H9 (cell line): ENCODE measurements at regions not wholly inside any gene's neighbourhood (a gene's known extent, or its start where the extent isn't known, plus 50 kb on each side); places are given as distances from the start of the nearest gene placed in this dataset.

Source experiments
- DNase-seq: peaks from one replicate; pipeline ENCODE4 v3.0.0-alpha.2; 2017
- H2AFZ ChIP-seq: one replicate; pipeline ENCODE4 v1.6.1; 2013; ENCODE audit warnings: mild to moderate bottlenecking, low read length, control low read depth, moderate library complexity
- H2AK5ac ChIP-seq: 2 replicates; pipeline ENCODE4 v1.6.1; 2013; ENCODE audit warnings: low read length, control low read depth, mixed read lengths; ENCODE audit not compliant: insufficient read length
- H2BK120ac ChIP-seq: one replicate; pipeline ENCODE4 v1.6.1; 2013; ENCODE audit warnings: low read depth, mild to moderate bottlenecking, low read length, control low read depth, inconsistent platforms; ENCODE audit not compliant: poor library complexity, severe bottlenecking
- H2BK12ac ChIP-seq: 2 replicates; pipeline ENCODE4 v1.6.1; 2013; ENCODE audit warnings: low read length, control low read depth, mixed read lengths, low read depth; ENCODE audit not compliant: insufficient read length
- H2BK15ac ChIP-seq: 2 replicates; pipeline ENCODE4 v1.6.1; 2013; ENCODE audit warnings: low read depth, low read length, control low read depth
- H2BK20ac ChIP-seq: one replicate; pipeline ENCODE4 v1.6.1; 2013; ENCODE audit warnings: low read depth, mild to moderate bottlenecking, low read length, control low read depth, inconsistent platforms; ENCODE audit not compliant: poor library complexity, severe bottlenecking
- H2BK5ac ChIP-seq: 2 replicates; pipeline ENCODE4 v1.6.1; 2013; ENCODE audit warnings: low read length, control low read depth, mixed read lengths; ENCODE audit not compliant: insufficient read length
- H3K14ac ChIP-seq: 2 replicates; pipeline ENCODE4 v1.6.1; 2013; ENCODE audit warnings: low read length, control low read depth; ENCODE audit not compliant: insufficient read depth
- H3K18ac ChIP-seq: 2 replicates; pipeline ENCODE4 v1.6.1; 2013; ENCODE audit warnings: low read depth, mild to moderate bottlenecking, mixed read lengths, low read length, control low read depth; ENCODE audit not compliant: insufficient read length
- H3K23ac ChIP-seq: 2 replicates; pipeline ENCODE4 v1.6.1; 2013; ENCODE audit warnings: low read length, control low read depth, mixed read lengths, low read depth; ENCODE audit not compliant: insufficient read length
- H3K23me2 ChIP-seq: 2 replicates; pipeline ENCODE4 v1.6.1; 2013; ENCODE audit warnings: low read depth, mild to moderate bottlenecking, mixed read lengths, low read length, control low read depth; ENCODE audit not compliant: insufficient read length, poor library complexity, severe bottlenecking
- H3K27ac ChIP-seq: 2 replicates; pipeline ENCODE4 v1.5.1; 2013; ENCODE audit warnings: low read length, control low read depth, mixed read lengths, low read depth; ENCODE audit not compliant: insufficient read length
- H3K27me3 ChIP-seq: 2 replicates; pipeline ENCODE4 v1.6.1; 2013; ENCODE audit warnings: low read length, control low read depth, inconsistent platforms; ENCODE audit not compliant: insufficient read depth
- H3K4ac ChIP-seq: 2 replicates; pipeline ENCODE4 v1.6.1; 2013; ENCODE audit warnings: low read depth, mild to moderate bottlenecking, control low read depth, inconsistent platforms, low read length, moderate library complexity
- H3K4me1 ChIP-seq: 2 replicates; pipeline ENCODE4 v1.6.1; 2013; ENCODE audit warnings: low read length, control low read depth, inconsistent platforms; ENCODE audit not compliant: insufficient read depth
- H3K4me2 ChIP-seq: 2 replicates; pipeline ENCODE4 v1.6.1; 2013; ENCODE audit warnings: low read length, control low read depth, mixed read lengths; ENCODE audit not compliant: insufficient read length, insufficient read depth
- H3K56ac ChIP-seq: 2 replicates; pipeline ENCODE4 v1.6.1; 2013; ENCODE audit warnings: low read depth, mild to moderate bottlenecking, mixed read lengths, low read length, control low read depth; ENCODE audit not compliant: insufficient read length
- H3K79me1 ChIP-seq: 2 replicates; pipeline ENCODE4 v1.6.1; 2013; ENCODE audit warnings: low read depth, mild to moderate bottlenecking, moderate library complexity, low read length, control low read depth, inconsistent platforms; ENCODE audit not compliant: insufficient read depth, poor library complexity, severe bottlenecking
- H3K79me2 ChIP-seq: 2 replicates; pipeline ENCODE4 v1.6.1; 2013; ENCODE audit warnings: low read length, control low read depth, inconsistent platforms; ENCODE audit not compliant: insufficient read depth
- H3K9ac ChIP-seq: 2 replicates; pipeline ENCODE4 v1.6.1; 2013; ENCODE audit warnings: low read length, control low read depth, mixed read lengths; ENCODE audit not compliant: insufficient read length; ENCODE audit errors: extremely low read depth
- H3K9me3 ChIP-seq: one replicate; pipeline ENCODE4 v1.6.1; 2013; ENCODE audit warnings: low read depth, low read length, inconsistent platforms; ENCODE audit not compliant: control insufficient read depth
- H3T11ph ChIP-seq: one replicate; pipeline ENCODE4 v1.6.1; 2013; ENCODE audit warnings: mild to moderate bottlenecking, low read length, control low read depth, inconsistent platforms
- H4K20me1 ChIP-seq: one replicate; pipeline ENCODE4 v1.6.1; 2013; ENCODE audit not compliant: control insufficient read depth, insufficient read length, insufficient read depth
- H4K5ac ChIP-seq: 2 replicates; pipeline ENCODE4 v1.6.1; 2013; ENCODE audit warnings: low read depth, mild to moderate bottlenecking, mixed read lengths, low read length, control low read depth; ENCODE audit not compliant: insufficient read length
- H4K8ac ChIP-seq: replicated peaks from 2 replicates; pipeline ENCODE4 v1.6.1; 2013; ENCODE audit warnings: low read length, control low read depth, mixed read lengths, low read depth; ENCODE audit not compliant: insufficient read length
- H4K91ac ChIP-seq: 2 replicates; pipeline ENCODE4 v1.6.1; 2013; ENCODE audit warnings: low read depth, mild to moderate bottlenecking, moderate library complexity, mixed read lengths, low read length, control low read depth; ENCODE audit not compliant: insufficient read length
- H3K27ac Mint-ChIP-seq, 3 experiments: 2 replicates in 2 of 3; 3 replicates in 1 of 3; pipeline ENCODE4 v1.8.0; 2020 to 2021; ENCODE audit warnings: mixed read lengths in 3 of 3, mild to moderate bottlenecking in 1 of 3, moderate library complexity in 1 of 3
- H3K27me3 Mint-ChIP-seq: 2 replicates; pipeline ENCODE4 v1.8.0; 2021; ENCODE audit warnings: low read depth, mild to moderate bottlenecking, moderate library complexity, mixed read lengths
- H3K36me3 Mint-ChIP-seq, 3 experiments: 2 replicates in 2 of 3; 3 replicates in 1 of 3; pipeline ENCODE4 v1.8.0; 2020 to 2021; ENCODE audit warnings: low read depth in 3 of 3, mixed read lengths in 3 of 3; ENCODE audit not compliant: insufficient read depth in 1 of 3
- H3K4me1 Mint-ChIP-seq, 2 experiments: 2 replicates each; pipeline ENCODE4 v1.8.0; 2020; ENCODE audit warnings: mixed read lengths in 2 of 2
- H3K4me3 Mint-ChIP-seq, 2 experiments: 2 replicates in 1 of 2; 3 replicates in 1 of 2; pipeline ENCODE4 v1.8.0; 2020 to 2021; ENCODE audit warnings: mild to moderate bottlenecking in 2 of 2, mixed read lengths in 2 of 2, moderate library complexity in 1 of 2
- H3K9me3 Mint-ChIP-seq, 2 experiments: 2 replicates in 1 of 2; 3 replicates in 1 of 2; pipeline ENCODE4 v1.8.0; 2020; ENCODE audit warnings: mild to moderate bottlenecking in 2 of 2, mixed read lengths in 2 of 2, moderate library complexity in 1 of 2
- CTCF ChIP-seq: fragments of 200-600 bp; sonication (generic); conservative IDR thresholded peaks from 3 replicates; pipeline ENCODE4 v1.8.0; 2021; ENCODE audit warnings: antibody characterized with exemption, mild to moderate bottlenecking
- WGBS: extraction: QIAGEN DNeasy Blood & Tissue Kit; methylation state at CpG from one replicate; pipeline ENCODE4 v1.1.7; 2013; ENCODE audit warnings: missing lambda C conversion rate, low lambda C conversion rate, mixed read lengths; ENCODE audit not compliant: insufficient read length; ENCODE audit errors: extremely low coverage; 5-methylcytosine and 5-hydroxymethylcytosine counted together

GRCh38 chr21:38623552-38623951 is 125.3 kb upstream of the ERG start:
- H3K9me3 Mint-ChIP-seq: no peaks in the 10 kb centered on the region
- no peaks in the 10 kb centered on the region for H3K9me3 ChIP-seq
- no peaks in the 10 kb centered on the region for H3K27me3 ChIP-seq

More at GRCh38 chr21:38623552-38623951, 125.3 kb upstream of the ERG start:
- Histone ChIP-seq H3K56ac (no peak overlapping the region), H4K8ac (no peak overlapping the region), H3K4me2 (no peak overlapping the region), H2BK15ac (no peak overlapping the region), H2AFZ (no peak overlapping the region), H4K91ac (no peak overlapping the region), H2BK5ac (no peak overlapping the region), H3K79me2 (no peaks in the 10 kb centered on the region), H3K23ac (no peak overlapping the region), H4K5ac (no peak overlapping the region), H3T11ph (no peak overlapping the region), H3K27ac (no peak overlapping the region), H2BK20ac (no peak overlapping the region), H3K9ac (no peak overlapping the region), H3K14ac (no peak overlapping the region), H3K4ac (no peak overlapping the region), H2AK5ac (no peak overlapping the region), H4K20me1 (no peaks in the 10 kb centered on the region), H3K23me2 (no peaks in the 10 kb centered on the region), H3K4me1 (no peaks in the 10 kb centered on the region), H2BK12ac (no peak overlapping the region), H3K18ac (no peak overlapping the region), H3K79me1 (no peaks in the 10 kb centered on the region), H2BK120ac (no peak overlapping the region)
- Mint-ChIP-seq H3K4me3 (no peak overlapping the region), H3K36me3 (no peaks in the 10 kb centered on the region), H3K4me1 (peaks cover 3 to 4% of the 10 kb centered on the region in 2 experiments; a peak in 2 of 4 replicates), H3K27ac (no peak overlapping the region), H3K27me3 (0 out of 2 replicates have a peak, but pooled peaks cover under 1% of the 10 kb centered on the region)
- no peak for TF ChIP-seq CTCF
- WGBS: no CpG with 5 or more reads among the region's 4 CpGs
- DNase-seq: no peak
